GM19438 (cell line): ENCODE measurements at regions not wholly inside any gene's neighbourhood (a gene's known extent, or its start where the extent isn't known, plus 50 kb on each side); places are given as distances from the start of the nearest gene placed in this dataset.

ENCODE experiments used
- ATAC-seq: cut with Tn5 transposase; IDR thresholded peaks from one replicate; pipeline ENCODE4 v1.9.1; 2021; ENCODE audit warnings: low read depth; ENCODE audit not compliant: unreplicated experiment

DNA sequence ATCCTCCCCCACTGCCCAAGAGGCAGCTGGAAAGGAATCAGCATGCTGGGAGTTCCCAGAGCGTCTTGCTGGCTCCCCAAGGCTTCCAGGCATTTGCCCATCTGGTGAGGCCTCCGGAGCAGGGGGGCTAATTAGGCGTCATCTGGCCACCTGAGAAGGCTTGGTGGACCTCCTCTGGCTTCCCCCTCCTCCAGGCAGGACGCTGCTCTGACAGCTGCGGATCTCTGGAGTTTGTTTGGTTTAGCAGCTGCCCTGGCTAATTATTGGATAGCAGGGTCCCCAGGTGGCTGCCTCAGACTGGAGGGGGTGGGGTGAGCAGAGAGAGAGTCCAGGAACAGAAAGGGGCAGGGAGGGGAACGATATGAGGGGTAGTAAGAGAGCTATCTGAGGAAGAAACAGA lies 425.2 kb upstream of the MEX3C start:
- no peak for ATAC-seq

DNA sequence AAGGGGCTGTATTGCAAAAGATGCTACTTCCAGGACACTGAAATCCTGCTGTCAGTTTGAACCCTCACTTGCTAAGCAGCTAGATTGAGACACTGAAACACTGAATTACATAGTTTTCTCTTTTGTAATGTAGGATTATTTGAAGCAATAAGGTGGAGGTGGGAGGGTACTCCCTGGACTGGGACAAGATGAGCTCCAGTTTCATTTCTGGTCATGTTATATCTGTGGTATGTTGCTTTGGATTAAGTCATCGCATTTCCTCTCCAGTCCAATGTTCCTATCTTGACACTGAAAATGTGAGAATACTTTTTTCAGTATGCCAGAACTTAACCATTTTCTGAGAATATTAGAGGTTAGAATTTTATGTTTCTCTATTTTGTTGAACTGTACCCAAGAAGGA lies 426.2 kb upstream of the MEX3C start:
- ATAC-seq, result no peak

DNA sequence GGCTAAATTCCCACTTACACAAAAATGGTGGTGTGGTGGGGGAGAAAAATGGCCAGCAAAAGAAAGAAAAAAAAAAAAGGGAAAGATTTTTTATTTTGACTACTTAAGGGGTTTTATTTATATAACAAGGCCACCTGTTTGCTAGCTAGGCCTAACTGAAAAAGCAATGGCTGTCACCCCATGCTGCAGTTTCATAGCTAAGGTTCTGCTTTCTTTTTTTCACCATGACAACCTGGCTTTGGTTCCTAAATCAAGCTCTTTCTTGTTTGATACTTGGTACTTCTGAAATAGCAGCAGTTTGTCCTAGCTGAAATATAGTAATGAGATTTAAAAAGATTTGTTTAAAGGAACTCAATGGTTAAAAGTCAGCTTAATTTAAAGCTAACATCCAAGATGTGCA lies 433.2 kb upstream of the MEX3C start:
- no peak for ATAC-seq

DNA sequence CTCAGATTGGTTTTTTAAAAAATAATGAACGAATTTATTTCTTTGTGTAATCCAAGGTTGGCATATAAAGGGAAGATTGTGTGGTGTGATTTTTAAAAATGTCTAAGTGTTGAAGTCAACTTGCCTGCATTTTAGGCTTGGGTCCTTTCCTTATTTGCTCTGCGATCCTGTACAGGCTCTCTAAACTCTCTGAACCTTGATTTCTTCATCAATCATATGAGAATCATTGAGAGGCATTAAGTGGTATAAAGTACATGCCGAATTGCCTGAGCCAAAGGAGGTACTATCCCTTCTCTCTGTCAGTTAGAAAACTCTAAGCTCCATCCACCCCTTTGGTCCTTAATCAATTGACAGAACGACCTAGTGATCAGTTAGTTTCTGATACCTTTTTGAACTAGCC lies 440.4 kb upstream of the MEX3C start:
- ATAC-seq, result no peak

DNA sequence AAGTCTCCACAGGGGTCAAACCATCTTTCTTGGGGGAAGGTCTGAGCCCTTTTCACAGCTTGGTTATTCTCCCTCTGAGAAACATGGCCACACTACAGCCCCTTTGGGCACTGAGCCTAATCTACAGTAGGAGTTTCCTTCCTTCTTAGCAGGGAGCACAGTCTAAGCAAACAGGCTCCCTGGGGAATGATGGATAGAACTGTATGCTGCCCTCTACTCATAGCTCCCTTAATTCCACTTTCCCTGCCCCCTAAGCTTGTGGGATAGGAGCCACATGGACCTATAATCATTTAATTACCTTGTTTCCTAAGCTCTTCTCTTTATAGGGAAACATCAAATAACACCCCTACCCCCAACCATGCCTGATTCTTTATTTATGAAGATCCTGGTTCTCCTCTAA lies 442.1 kb upstream of the MEX3C start:
- ATAC-seq, result no peak

DNA sequence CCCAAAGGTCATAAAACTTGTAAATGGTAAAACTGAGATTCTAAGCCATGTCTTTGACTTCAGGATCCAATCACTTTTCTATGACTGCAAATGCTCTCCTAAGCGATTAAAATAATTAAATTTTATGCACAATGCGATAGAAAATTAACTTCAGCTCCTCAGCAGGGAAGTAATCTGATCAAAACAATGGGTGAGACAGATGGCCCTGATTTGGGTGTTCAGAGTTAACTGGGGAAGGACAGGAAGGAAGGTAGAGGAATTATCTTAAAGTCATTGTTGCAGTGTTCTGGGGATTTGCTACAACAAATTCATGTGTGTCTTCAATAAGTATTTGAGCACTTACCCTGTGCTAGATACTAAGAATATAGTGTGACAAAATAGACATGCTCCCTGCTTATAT lies 446.0 kb upstream of the MEX3C start:
- ATAC-seq, result no peak

DNA sequence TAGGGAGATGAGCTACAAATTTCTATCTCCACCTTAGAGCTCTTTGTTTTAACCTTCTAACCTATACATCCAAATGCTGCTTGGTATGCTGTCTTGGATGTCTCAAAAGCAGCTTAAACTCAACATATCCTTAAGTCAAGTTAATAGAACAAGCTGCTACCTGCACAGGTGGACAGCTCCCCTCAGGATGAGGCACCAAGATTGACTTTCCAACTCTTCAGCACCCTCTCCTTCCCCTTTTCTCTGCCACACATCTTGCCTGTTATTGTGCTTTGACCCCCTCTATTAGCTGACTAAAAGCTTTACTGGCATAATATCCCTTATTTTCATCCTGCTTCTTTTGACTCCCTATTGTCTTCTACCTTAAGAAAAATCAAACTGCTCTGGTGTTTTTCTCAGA lies 448.1 kb upstream of the MEX3C start:
- ATAC-seq, result no peak

DNA sequence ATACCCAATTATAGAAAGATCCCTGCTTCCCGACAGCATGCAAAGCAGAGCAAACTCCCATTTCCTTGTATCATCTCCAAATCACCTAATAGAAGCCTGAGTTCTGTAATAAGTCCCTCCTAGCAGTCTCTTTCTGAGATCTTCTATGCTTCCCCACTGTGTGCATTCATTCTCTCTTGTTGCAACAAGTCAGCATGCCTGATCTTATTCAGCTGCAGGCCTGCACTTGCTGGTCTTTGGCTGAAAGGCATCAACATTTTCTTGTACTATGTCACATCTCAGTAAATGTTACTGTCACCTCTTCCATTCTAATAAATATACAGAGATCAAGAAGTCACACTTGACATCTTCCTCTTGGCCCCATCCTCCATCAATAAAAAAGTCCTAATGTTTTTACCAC lies 449.9 kb upstream of the MEX3C start:
- ATAC-seq, result no peak

DNA sequence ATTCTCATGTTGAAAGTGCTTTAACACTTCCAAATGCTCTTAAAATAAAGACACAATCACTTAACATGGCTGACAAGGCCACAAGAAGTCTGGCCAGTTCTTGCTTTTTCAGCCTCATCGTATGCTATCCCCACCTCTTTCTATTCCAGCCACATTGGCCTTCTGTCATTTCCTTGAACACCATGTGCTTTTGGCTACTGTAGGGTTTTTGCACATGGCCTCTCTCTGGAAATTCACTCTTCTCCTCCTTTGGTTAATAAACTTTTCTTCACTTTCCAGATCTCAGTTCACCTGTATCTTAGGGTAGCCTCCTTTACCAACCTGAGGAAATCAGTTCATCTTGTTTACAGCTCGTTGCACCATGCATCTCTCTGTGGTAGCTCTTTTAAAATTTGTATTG lies 450.5 kb upstream of the MEX3C start:
- no peak for ATAC-seq

DNA sequence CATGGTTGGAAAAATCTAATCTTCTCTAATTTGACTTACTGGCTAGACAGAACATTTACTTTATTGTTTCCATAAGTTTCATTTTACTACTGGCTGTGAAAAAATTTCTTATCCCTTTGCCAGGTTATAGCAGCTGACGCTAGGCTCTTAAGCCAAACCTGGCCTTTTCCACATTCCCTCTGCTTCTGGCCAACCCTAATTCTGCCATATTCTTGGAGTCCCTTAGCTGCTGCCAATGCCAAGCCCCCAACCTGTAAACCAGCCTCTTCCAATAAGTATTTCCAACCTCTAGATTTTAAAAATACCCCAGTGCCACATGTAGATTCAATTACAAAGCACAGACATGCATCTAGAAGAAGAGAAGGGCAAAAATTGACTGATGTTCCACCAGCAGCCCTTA lies 452.3 kb upstream of the MEX3C start:
- no peak for ATAC-seq

DNA sequence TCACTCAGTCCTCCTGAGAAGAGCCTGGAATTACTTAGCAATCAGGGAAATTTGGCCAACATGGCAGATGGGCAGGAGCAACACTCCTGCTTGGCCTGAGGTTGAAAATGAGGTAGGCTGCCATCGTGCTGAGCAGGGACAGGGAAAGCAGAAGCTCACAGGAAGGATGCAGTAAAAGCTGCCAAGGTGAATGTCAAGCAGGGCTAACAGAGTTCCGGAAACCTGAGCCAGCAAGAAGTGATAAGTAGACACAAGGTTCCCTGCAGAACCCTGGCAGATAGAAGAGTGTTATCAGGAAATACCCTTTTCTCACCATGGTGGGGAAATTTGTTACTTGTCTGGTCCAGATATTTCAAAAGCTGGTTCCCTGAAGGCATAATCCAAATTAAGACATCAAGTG lies 454.3 kb upstream of the MEX3C start:
- ATAC-seq, result no peak

DNA sequence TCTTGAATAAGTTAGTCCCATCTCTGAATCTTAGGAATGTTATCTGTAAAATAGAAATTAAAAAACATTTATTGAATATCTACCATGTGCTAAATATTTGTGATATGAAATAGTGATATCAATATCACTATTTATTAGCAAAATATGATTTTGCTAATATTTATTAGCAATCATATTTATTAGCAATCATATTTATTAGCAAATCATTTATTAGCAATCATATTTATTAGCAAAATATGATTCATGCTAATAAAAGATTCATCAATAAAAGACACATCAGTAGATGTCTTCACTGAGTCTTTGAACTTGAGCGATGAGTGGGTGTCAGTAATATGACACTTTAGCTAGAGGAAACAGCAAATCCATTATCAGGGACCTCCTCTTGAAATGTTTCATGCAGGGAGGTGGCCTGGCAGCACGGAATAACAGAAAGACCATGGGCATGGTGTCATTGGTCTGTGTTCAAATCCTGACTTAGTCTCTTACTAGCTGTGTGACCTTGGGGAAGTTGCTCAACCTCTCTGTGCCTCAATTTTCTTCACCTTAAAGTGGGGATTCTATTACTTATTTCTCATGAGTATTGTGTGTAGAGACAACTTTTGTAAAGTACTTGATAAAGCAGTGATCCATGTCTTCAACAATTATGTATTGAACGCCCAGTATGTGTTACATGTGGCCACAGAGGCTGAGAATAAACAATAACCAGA lies 456.2 kb upstream of the MEX3C start:
- ATAC-seq, result no peak

DNA sequence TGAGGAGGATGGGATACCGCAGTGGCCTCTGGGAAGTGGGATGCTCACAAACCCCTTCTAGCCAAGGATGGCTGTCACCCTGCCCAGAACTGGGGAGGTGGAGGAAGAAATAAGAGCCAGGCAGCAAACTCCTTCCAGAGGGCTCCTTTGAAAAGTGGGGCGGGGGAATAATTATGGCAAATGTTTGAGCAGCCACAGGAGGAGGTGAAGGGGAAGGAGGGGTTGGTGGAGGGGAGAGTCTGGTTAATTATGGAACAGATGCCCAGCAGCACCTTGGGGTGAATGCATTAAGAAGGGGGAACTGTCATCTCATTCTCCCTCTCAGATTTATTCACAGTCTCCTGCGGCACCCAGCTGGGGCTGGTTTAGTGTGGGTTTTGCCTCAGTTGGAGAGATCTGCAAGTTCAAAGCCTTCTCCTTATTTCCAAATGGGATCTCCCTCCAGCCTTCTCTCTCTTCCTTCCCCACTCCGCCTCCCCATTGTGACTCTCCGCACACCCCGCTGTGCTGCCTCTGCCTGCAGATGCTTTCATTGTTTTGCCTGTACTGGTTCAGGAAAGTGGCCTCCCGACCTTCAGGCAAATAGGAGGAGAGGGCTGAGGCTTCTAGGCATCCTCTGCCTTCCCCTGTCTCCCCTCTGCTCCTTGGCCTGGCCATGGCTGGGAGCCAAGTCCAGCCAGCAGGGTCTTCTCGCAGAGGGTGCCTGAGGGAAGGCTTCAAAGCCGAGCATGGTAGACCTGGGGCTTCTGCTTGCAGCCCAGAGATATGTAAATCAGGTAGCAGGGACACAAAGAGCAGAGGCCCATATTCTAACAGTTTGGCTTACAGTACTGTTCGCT lies 457.2 kb upstream of the MEX3C start:
- ATAC-seq, result peak; percentile 65

DNA sequence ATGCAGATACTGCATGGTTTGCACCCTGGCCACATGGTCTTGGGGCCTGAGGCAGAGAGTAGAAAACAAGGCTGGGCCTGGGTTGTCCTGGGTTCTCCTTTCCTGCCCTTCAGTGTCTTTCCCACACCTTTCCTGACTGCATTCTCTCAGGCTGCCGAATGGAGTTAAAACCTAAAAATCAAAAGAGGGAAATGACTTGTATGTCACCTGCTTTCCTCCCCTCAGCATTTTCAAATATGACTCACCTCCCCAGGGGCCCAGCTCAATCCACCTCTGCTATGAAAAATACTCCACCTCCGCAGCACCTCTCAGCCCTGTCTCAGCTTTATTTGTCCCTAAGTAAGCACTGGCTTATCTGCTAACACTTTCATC lies 457.8 kb upstream of the MEX3C start:
- peak; percentile 68 for ATAC-seq

DNA sequence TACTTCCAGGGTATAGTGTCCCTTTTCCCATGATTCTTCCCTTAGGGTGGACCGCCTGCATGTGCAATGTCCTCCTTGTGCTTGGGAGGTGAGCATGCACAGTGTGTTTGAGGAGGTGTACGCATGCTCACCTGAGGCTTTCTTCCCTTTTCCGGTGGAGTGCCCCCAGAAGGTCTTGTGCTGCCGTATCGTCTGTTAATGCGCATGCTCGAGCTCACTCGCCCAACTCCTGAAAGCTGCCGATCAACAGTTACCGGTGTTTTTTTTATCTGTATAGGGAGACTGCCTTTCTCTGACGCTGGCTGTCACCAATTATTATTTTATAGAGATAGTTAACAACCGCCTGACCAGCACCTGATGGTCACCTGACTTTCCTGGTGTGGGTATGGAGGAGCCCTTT lies 458.8 kb upstream of the MEX3C start:
- no peak for ATAC-seq

DNA sequence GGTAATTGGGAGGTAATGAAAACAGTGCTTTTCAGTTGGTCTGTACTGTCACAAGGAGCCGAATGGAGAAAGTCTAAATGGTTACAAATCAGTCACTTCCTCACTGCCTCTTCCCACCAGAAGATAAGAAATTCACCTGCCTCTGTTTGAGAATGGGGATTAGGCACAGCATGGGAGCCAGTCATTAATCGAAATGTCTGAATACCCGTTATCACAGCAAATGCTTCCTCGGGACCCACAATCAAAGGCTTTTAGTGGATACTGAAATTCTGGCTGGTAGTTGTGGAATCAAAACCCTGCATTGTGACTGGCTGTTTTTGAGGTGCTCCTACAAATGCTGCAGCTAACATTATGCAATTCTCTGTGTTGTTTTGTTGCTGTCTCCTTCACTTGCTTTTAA lies 461.0 kb upstream of the MEX3C start:
- no peak for ATAC-seq

DNA sequence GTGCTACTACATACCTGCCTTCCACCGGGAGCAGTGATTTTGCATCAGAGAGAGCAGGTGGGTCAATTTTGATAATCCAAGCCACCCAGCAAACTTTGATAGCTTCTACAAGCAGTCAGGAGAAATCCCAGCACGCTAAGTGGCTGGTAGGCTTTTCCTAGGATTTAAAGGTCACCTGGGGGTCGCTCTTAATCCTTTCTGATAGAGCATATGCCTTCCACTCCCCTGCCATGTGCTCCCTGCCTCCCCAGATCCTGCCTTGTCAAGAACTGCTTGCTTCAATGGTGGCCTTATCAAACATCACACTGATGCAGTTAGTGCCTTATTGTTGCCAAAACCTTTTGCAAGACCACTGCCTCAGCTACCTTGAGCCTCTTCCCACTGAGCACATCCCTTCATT lies 462.3 kb upstream of the MEX3C start:
- ATAC-seq, result no peak

DNA sequence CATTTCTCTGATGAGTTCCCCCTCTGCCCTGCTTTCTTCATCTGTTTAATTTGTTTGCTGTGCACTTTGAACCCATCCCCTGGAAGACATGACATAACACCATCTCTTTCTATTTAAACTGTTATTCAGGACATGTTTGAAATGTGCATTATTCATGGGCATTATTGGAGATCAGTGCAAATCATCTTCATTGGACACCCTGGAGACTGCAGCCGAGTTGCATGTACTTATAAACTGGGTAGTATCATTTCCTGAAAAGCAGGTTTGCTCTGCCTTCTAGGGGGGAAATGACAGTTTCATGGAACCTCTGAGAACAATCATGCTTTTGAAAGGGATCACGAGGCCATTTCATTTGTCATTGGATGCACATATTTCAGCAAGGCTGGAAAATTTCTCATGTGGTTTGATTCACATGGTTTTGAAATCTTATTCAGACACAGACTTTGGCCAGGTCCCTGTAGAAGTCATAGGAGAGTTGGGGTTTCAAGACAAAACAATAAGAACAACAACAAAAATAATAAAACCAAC lies 462.8 kb upstream of the MEX3C start:
- ATAC-seq, result no peak

DNA sequence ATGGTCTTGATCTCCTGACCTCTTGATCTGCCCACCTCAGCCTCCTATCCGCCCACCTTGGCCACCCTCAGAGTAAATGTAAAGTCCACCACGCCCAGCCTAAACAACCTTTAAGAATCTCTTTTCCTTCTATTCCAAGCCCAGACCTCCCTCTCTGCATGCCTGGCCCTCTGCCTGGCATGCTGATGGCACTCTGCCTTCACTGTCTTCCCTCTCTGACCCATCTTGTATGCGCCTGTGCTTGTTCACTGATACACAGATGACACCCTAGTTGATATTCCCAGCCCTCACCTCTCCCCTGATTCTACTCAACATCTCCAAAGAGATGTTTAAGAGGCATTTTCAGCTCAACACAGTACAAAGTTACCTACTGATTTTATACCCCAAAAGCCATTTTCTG lies 466.8 kb upstream of the MEX3C start:
- ATAC-seq, result no peak

DNA sequence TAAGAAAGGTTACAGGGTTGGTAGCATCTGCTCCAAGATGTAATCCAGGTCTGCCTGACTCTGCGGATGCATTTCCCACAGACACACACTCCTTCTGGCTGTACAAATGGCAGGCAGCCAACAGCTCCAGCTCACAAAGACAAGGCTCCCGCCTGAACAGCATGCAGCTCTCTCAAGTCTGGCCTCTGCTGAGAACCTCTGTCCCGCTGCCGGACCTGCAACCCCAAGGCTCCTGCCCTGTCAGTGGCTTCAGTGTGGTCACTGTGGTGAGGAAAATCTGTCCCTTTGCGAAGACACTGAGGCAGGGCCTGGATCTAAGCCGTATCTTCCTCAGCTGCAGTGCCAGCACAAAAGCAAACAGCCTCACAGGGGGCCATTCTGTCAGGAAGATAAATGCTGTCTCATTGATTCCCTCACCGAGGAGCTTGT lies 469.3 kb upstream of the MEX3C start:
- no peak for ATAC-seq

DNA sequence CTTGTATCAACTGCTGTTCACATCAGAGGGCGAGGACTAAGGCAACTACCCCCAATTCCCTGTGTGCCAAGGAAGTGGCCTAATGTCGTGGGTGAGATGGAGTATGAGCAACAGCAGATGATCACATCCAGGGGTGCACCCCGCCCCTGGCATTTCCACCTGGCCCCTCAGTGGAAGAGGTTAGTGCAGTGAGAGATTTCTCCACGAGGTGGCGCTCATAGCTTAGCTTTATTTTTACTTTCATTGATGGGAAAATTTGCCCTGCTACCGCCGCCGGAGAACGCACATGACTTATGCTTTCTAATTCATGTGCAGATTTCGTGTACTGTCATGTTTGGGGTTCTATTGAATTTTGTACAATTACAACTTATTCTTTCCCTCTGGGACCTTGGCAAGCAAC lies 470.6 kb upstream of the MEX3C start:
- peak; percentile 59 for ATAC-seq

DNA sequence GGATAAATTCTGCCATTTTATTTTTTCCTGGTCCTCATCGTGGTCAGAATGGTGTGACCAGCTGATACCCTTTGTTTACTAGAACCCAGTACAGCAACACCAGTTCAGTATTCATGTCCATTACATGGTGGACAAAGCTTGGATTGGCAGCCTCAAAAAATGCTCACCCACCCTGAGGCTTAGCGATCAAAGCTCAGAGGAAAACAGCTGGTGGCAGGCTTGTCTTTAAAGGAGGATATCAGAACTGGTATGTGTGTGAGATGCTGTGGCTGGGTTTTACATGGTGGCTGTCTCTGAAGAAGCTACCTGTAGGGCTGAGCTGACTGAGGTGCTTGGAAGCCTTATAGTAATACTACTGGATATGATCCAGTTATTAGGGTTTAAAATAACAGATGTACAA lies 471.1 kb upstream of the MEX3C start:
- ATAC-seq, result no peak
